Psoas muscle (tissue), 7 donors: ENCODE measurements at regions not wholly inside any gene's neighbourhood (a gene's known extent, or its start where the extent isn't known, plus 50 kb on each side); places are given as distances from the start of the nearest gene placed in this dataset.
A peak's percentile ranks its signal among the peaks of the same experiment; 100 is the strongest.

Experiments used
- ATAC-seq, 4 donors: fragments of 200-7000 bp; cut with Tn5 transposase; one replicate each; pipeline ENCODE4 v1.9.1; 2020; ENCODE audit warnings: moderate library complexity in 3 of 4, mild to moderate bottlenecking in 2 of 4
- DNase-seq, 2 donors: peaks; one replicate each; pipeline ENCODE4 v3.0.0-alpha.2; 2020
- H3K27ac ChIP-seq: fragments of 200-600 bp; one replicate; pipeline ENCODE4 v1.8.0; 2022
- H3K27me3 ChIP-seq, 3 donors: fragments of 200-600 bp in 1 of 3; one replicate each; pipeline versions ENCODE4 v1.6.1 to v1.8.0; 2013 to 2022; ENCODE audit warnings: low read length in 2 of 3, mild to moderate bottlenecking in 2 of 3, moderate library complexity in 1 of 3; ENCODE audit not compliant: insufficient read depth in 3 of 3
- H3K36me3 ChIP-seq, 2 donors: fragments of 200-600 bp in 1 of 2; one replicate each; pipeline versions ENCODE4 v1.6.1 to v1.8.0; 2013 to 2022; ENCODE audit warnings: low read depth in 1 of 2, mild to moderate bottlenecking in 1 of 2, moderate library complexity in 1 of 2; ENCODE audit not compliant: insufficient read depth in 1 of 2
- H3K4me1 ChIP-seq: fragments of 200-600 bp; one replicate; pipeline ENCODE4 v1.8.0; 2022
- H3K4me3 ChIP-seq: fragments of 200-600 bp; one replicate; pipeline ENCODE4 v1.8.0; 2022; ENCODE audit warnings: mild to moderate bottlenecking
- H3K9me3 ChIP-seq: fragments of 200-600 bp; one replicate; pipeline ENCODE4 v1.8.0; 2022
- CTCF ChIP-seq: fragments of 200-600 bp; IDR thresholded peaks from one replicate; pipeline ENCODE4 v1.8.0; 2022; ENCODE audit warnings: antibody characterized with exemption
- WGBS, 3 donors: extraction: QIAGEN DNeasy Blood & Tissue Kit; methylation state at CpG; one replicate each; pipeline versions ENCODE4 v1.1.6 to v1.1.7; 2013; 5-methylcytosine and 5-hydroxymethylcytosine counted together
- intact Hi-C, 2 donors: fragments of 100-400 bp; cut with DNase I; formaldehyde crosslinking; loops; one replicate each; pipeline versions ENCODE4 v1.11.0 to v1.14.2; 2022
- donor health status: healthy with polysubstance abuse.
- donor health status: DM: no; HTN: no; CAD: no; lungs with moderate emphysema.
- donor health status: Bipolar disorder and iron deficiency.
- donor health status: healthy.
- donor health status: DM: yes; HTN: yes; CAD: no.
- donor health status: DM: no; HTN: no; CAD: no.
- donor health status: DM: yes; HTN: yes; CAD: no.

- Histone ChIP-seq H3K27me3 (peaks cover 0 to 3% (median 0%) of the 10 kb centered on the region in 3 donors), H3K9me3 (no peaks in the 10 kb centered on the region), H3K27ac (no peak overlapping the region), H3K4me3 (no peak overlapping the region), H3K4me1 (no peaks in the 10 kb centered on the region), H3K36me3 (no peaks in the 10 kb centered on the region)
- intact Hi-C loops, result no loop called here
- ATAC-seq, result no peak
- 51 to 57% (median 54%) methylated on average over 21 of the region's 21 CpGs for WGBS, 3 donors
- peak in 1 of 2 donors; percentile 8 for DNase-seq
- no peak for TF ChIP-seq CTCF
Observed at GRCh38 chr19:30155381-30156200, 213.6 kb downstream of the URI1 start.

- 88 to 93% (median 93%) methylated on average over 8 of the region's 8 CpGs for WGBS, 3 donors
- H3K4me3 ChIP-seq, result no peak overlapping the region
- H3K4me1 ChIP-seq, result no peaks in the 10 kb centered on the region
- no peaks in the 10 kb centered on the region for H3K36me3 ChIP-seq
- DNase-seq, result peak in 1 of 2 donors; percentile 23
- H3K27ac ChIP-seq, result no peak overlapping the region
- peaks cover 0 to 3% (median 0%) of the 10 kb centered on the region in 3 donors for H3K27me3 ChIP-seq
- ATAC-seq, result no peak
- no peak for TF ChIP-seq CTCF
- intact Hi-C loops, result no loop called here
- H3K9me3 ChIP-seq, result no peaks in the 10 kb centered on the region
Observed at GRCh38 chr19:30156646-30157045, 214.6 kb downstream of the URI1 start.

GRCh38 chr19:30158067-30158892, 213.9 kb upstream of the ZNF536 start:
- Histone ChIP-seq H3K36me3 (no peaks in the 10 kb centered on the region), H3K27me3 (peaks cover 0 to 3% (median 0%) of the 10 kb centered on the region in 3 donors), H3K27ac (no peak overlapping the region), H3K4me3 (no peak overlapping the region), H3K9me3 (no peaks in the 10 kb centered on the region), H3K4me1 (no peaks in the 10 kb centered on the region)
- TF ChIP-seq CTCF, result no peak
- 77 to 81% (median 77%) methylated on average over 11 of the region's 11 CpGs for WGBS, 3 donors
- ATAC-seq (no peak), DNase-seq (peak in 1 of 2 donors; percentile 8)
- intact Hi-C loops, result no loop called here

- Histone ChIP-seq H3K27me3 (peaks cover 0 to 3% (median 0%) of the 10 kb centered on the region in 3 donors), H3K4me1 (no peaks in the 10 kb centered on the region), H3K36me3 (no peaks in the 10 kb centered on the region), H3K4me3 (no peak overlapping the region), H3K27ac (no peak overlapping the region), H3K9me3 (no peaks in the 10 kb centered on the region)
- intact Hi-C loops, result no loop called here
- ATAC-seq, result no peak
- 88 to 100% (median 92%) methylated on average over 2 of the region's 2 CpGs for WGBS, 3 donors
- DNase-seq, result peak in 1 of 2 donors; percentile 11
- TF ChIP-seq CTCF, result no peak
Observed at GRCh38 chr19:30158893-30159245, 213.3 kb upstream of the ZNF536 start.
